Left lung (tissue), 4 donors: ENCODE measurements at regions not wholly inside any gene's neighbourhood (a gene's known extent, or its start where the extent isn't known, plus 50 kb on each side); places are given as distances from the start of the nearest gene placed in this dataset.

ENCODE experiments used
- ATAC-seq: fragments of 200-7000 bp; cut with Tn5 transposase; one replicate; pipeline ENCODE4 v1.9.1; 2020; ENCODE audit warnings: moderate library complexity
- DNase-seq, 4 donors: peaks; one replicate each; pipeline ENCODE4 v3.0.0-alpha.2; 2013 to 2020
- H3K27ac ChIP-seq, 2 donors: fragments of 200-600 bp; sonication (generic) in 1 of 2; one replicate each; pipeline versions ENCODE4 v1.5.0 to v1.8.0; 2020 to 2021
- H3K27me3 ChIP-seq, 2 donors: fragments of 200-600 bp; sonication (generic) in 1 of 2; one replicate each; pipeline versions ENCODE4 v1.5.0 to v1.8.0; 2020 to 2021
- H3K36me3 ChIP-seq, 2 donors: fragments of 200-600 bp; sonication (generic) in 1 of 2; one replicate each; pipeline versions ENCODE4 v1.5.0 to v1.8.0; 2020 to 2021
- H3K4me1 ChIP-seq, 2 donors: fragments of 200-600 bp; one replicate each; pipeline ENCODE4 v1.8.0; 2021
- H3K4me3 ChIP-seq, 2 donors: fragments of 200-600 bp; sonication (generic) in 1 of 2; one replicate each; pipeline versions ENCODE4 v1.5.0 to v1.8.0; 2020 to 2021; ENCODE audit warnings: mild to moderate bottlenecking in 1 of 2
- H3K9me3 ChIP-seq, 2 donors: fragments of 200-600 bp; sonication (generic) in 1 of 2; one replicate each; pipeline versions ENCODE4 v1.5.0 to v1.8.0; 2020 to 2021
- intact Hi-C, 2 donors: fragments of 100-400 bp; cut with DNase I; formaldehyde crosslinking; loops; one replicate each; pipeline versions ENCODE4 v1.11.2 to v1.14.2; 2022
- TF ChIP-seq, protein P1 (sequence below), 2 donors: fragments of 200-600 bp; sonication (generic) in 1 of 2; IDR thresholded peaks; one replicate each; pipeline versions ENCODE4 v1.5.0 to v1.8.0; 2021; ENCODE audit warnings: antibody characterized with exemption in 2 of 2
- donor health status: DM: no; HTN: yes; CAD: no.
- donor health status: DM: no; HTN: no; CAD: no.

DNA sequence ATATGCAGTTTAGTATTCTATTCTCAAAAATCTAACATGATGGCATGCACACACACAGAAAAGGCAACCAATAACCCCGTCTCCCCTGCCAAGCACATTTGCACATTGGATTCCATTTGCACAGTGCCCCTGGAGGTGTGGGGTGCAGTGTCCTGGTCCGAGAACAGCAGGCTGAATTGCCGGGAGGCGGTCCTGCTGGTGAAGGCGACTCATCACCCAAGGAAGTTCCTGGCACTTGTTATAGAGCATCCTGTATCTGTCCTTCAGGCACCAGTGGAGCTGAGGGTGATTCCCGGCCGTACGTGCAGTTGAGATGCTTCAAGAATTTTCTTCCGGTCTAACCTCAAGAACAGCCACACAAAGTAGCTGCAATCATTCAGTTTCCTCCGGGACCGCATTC, 73.0 kb upstream of the RAB12 start:
- TF ChIP-seq, protein P1, sequence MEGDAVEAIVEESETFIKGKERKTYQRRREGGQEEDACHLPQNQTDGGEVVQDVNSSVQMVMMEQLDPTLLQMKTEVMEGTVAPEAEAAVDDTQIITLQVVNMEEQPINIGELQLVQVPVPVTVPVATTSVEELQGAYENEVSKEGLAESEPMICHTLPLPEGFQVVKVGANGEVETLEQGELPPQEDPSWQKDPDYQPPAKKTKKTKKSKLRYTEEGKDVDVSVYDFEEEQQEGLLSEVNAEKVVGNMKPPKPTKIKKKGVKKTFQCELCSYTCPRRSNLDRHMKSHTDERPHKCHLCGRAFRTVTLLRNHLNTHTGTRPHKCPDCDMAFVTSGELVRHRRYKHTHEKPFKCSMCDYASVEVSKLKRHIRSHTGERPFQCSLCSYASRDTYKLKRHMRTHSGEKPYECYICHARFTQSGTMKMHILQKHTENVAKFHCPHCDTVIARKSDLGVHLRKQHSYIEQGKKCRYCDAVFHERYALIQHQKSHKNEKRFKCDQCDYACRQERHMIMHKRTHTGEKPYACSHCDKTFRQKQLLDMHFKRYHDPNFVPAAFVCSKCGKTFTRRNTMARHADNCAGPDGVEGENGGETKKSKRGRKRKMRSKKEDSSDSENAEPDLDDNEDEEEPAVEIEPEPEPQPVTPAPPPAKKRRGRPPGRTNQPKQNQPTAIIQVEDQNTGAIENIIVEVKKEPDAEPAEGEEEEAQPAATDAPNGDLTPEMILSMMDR (IDR thresholded peaks at IDR 0.05), result no peak
- H3K9me3 ChIP-seq, result peaks cover 0 to 20% of the 10 kb centered on the region in 2 donors
- H3K36me3 ChIP-seq, result no peaks in the 10 kb centered on the region
- no peak overlapping the region for H3K27ac ChIP-seq
- no peaks in the 10 kb centered on the region for H3K4me1 ChIP-seq
- intact Hi-C loops, result no loop called here
- no peak for DNase-seq
- H3K27me3 ChIP-seq, result no peaks in the 10 kb centered on the region
- ATAC-seq, result no peak
- H3K4me3 ChIP-seq, result no peak overlapping the region

DNA sequence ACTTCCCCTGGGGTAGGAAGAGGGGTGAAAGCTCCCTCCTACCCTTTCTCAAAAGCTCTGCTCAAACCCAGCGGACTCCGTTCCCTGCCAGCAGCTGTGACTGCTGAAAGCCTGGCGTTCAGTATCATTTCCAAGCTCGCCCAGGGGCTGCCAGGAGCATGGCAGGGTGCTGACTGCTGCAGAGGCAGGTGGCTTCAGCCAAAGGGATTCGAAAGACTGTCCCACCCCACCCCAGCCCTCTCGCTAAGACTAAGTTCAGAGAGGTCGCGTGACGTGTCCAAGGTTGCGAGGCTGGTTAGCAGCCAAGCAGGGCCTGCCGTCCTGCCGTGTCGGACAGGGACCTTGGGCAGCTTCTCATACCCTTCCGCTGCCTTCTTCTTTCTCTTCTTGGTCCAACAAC, 72.3 kb upstream of the RAB12 start:
- Histone ChIP-seq H3K9me3 (peaks cover 0 to 13% of the 10 kb centered on the region in 2 donors), H3K36me3 (no peaks in the 10 kb centered on the region), H3K4me1 (no peaks in the 10 kb centered on the region), H3K4me3 (no peak overlapping the region), H3K27ac (no peak overlapping the region), H3K27me3 (no peaks in the 10 kb centered on the region)
- TF ChIP-seq, protein P1 (IDR thresholded peaks at IDR 0.05), result no peak
- ATAC-seq (no peak), DNase-seq (no peak)
- intact Hi-C loops, result no loop called here

DNA sequence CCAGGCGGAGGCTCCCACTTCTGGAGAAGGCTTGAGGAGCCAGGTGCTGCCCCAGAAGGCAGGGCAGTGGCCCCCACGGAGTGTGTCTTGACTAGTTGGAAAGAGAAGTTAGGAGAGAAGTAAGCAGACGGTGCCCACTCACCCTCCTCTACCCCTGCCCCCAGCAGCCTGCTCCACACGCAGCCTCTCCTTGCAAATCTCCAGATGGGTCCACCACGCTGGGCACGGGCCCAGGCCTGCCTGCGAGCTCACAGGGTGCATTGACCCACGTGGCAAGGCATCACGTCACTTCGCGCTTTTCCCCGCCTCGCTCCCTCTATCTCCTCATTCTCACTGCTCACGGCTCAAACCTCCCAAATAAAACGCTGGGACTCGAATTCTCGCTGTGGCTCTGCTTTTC, 71.8 kb upstream of the RAB12 start:
- H3K36me3 ChIP-seq, result no peaks in the 10 kb centered on the region
- no peaks in the 10 kb centered on the region for H3K27me3 ChIP-seq
- no peaks in the 10 kb centered on the region for H3K4me1 ChIP-seq
- H3K9me3 ChIP-seq, result peaks cover 0 to 8% of the 10 kb centered on the region in 2 donors
- intact Hi-C loops, result no loop called here
- TF ChIP-seq, protein P1 (IDR thresholded peaks at IDR 0.05), result no peak
- ATAC-seq (no peak), DNase-seq (no peak)
- H3K27ac ChIP-seq, result no peak overlapping the region
- H3K4me3 ChIP-seq, result no peak overlapping the region

DNA sequence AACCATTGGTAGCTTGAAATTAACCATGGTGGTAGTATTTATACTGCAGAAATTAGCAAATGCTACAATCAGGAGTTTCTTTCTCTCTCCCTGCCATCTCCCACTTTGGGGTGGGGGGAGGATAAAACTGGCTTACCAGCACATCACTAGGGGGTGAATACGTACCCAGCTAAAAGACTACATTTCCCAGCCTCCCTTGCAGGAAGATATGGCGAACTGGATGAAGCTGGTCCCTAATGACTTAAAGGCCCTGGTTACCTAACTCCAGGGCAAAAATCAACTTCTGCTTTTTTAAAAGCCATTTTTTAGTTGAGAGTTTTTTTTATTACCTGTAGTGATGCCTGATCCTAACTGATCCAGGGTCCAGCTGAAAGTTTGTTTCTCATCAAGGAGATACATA, 70.3 kb upstream of the RAB12 start:
- H3K4me3 ChIP-seq, result no peak overlapping the region
- no peaks in the 10 kb centered on the region for H3K4me1 ChIP-seq
- ATAC-seq (no peak), DNase-seq (no peak)
- intact Hi-C loops, result no loop called here
- no peaks in the 10 kb centered on the region for H3K36me3 ChIP-seq
- no peaks in the 10 kb centered on the region for H3K9me3 ChIP-seq
- no peak overlapping the region for H3K27ac ChIP-seq
- no peaks in the 10 kb centered on the region for H3K27me3 ChIP-seq
- TF ChIP-seq, protein P1 (IDR thresholded peaks at IDR 0.05), result no peak

DNA sequence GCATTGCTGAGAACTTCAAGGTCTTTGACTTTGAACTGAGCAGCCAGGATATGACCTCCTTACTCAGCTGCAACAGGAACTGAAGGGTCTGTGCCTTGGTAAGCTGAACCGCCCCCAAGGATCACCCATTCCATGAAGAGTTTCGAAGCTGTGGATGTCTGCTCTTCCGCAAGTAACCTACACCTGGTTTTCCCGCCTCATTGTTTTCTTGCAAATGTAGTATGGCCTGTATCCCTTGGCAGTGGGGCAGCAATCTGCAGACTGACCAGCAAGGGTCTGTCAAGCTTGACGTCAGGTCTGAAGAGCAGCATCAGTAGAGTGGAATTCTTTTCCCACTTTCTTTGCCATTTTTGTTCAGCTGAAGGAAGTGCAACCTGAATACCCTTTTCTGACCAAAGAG, 62.6 kb upstream of the RAB12 start:
- TF ChIP-seq, protein P1 (IDR thresholded peaks at IDR 0.05), result no peak
- Histone ChIP-seq H3K27me3 (no peaks in the 10 kb centered on the region), H3K4me1 (no peaks in the 10 kb centered on the region), H3K9me3 (no peaks in the 10 kb centered on the region), H3K4me3 (no peak overlapping the region), H3K27ac (no peak overlapping the region), H3K36me3 (no peaks in the 10 kb centered on the region)
- DNase-seq, result no peak
- intact Hi-C loops, result no loop called here
- no peak for ATAC-seq
